Jurkat, Clone E6-1 (cell line): ENCODE measurements at regions not wholly inside any gene's neighbourhood (a gene's known extent, or its start where the extent isn't known, plus 50 kb on each side); places are given as distances from the start of the nearest gene placed in this dataset.
"Not testable (repeated sequence)": the region's sequence is repeated elsewhere in the genome, so short reads cannot be mapped to it uniquely, and the experiment has no call there.

Experiments used
- DNase-seq: peaks from one replicate; pipeline ENCODE4 v3.0.0-alpha.2; 2011; ENCODE audit warnings: low read depth, low spot score
- H3K4me3 ChIP-seq: 2 replicates; pipeline ENCODE4 v1.5.1; 2011; ENCODE audit warnings: mild to moderate bottlenecking, low read length, control low read depth, moderate library complexity

DNA sequence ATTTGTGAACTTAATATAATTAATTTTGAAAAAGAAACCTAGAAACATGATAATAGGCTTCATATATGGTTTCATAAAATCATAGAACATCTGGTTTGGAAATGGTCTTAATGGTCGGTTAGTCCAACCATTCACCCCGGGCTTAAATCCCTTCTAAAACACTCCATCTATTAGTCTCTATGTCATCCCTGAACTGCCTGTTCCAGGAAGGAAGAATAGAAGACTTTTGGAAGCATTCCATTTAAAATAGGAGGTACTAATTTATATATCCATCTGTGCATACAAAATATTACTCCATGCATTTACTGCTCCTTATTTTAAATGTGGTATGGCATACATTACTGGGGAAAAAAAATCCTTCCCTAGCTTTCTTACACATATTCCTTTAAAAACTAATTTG is 262.2 kb upstream of the DDX53 start:
- DNase-seq = no peak
- H3K4me3 ChIP-seq = no peak overlapping the region

DNA sequence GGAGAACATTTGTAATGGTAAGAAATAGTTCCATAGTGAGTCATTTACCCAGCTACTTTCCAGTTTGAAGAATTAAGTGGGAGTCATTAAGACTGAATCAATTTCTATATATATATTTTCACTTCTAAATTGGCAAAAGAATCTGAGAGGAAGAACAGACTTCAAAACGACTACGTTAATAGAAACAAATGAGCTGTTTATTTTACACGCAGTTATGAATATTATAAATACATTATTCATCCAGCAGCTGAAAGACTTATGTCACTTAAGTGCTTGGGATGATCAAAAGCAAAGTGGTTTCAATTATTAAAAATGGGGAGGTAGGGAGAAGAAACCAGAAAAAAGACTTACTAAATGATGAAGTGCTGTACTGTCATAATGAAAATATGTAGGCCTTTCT is 260.5 kb upstream of the DDX53 start:
- DNase-seq = no peak

DNA sequence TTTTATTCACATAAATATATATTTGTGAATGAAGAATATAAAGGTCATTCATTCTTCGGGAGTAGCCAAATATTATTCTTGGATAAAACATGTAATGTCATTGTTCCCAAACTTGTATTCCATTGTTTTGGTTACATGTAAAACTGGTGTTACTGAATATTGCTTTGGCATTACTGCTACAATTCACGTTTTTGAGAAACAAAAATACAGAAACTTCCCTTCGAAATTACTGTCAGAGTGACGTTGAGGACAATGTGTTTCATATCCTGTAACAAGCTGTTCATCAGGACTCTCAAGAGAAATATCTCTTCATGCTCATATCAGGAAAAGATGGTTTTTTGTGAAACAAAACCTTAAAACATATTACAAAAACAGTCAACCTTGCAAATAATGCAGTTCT is 258.9 kb upstream of the DDX53 start:
- DNase-seq = no peak
- no peak overlapping the region for H3K4me3 ChIP-seq

More for the DNA sequence above, 260.5 kb upstream of the DDX53 start:
- H3K4me3 ChIP-seq = no peak overlapping the region

DNA sequence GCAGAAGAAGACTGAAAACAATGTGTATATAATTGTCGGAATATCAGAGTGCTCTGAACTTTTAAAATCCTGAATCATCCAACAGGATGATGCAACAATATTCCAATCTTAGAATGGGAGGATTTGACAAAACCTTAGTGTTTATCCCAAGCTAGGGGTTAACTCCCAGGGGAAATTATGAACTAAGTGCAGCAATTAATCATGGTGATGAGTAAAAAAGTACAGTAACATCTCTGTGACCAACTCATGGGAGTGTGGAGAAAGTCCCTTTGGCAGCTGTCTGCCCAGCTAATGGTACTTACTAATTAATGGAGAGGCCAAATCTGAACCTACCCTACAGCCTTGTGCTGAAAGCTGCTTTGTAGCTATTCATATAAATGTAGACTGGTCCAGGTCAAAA is 257.6 kb upstream of the DDX53 start:
- no peak overlapping the region for H3K4me3 ChIP-seq

DNA sequence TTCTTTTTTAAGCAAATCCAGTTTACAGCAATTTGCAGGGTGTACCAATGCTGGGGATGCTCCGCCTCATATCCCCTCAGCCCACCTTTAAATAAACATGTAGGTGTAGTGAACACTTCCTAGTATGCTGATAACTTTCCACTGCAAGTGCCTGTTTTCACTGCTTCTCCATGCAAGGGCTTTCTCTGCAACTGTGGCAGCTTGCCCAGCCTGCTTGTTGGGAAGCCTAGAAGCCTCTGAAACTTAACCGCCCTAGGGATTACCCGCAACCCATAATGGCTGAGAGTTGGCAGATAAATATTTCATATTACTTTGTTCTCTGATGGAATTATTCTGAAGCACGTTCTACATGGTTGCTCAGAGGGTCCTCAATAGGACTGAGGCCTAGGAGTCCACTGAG is 253.7 kb upstream of the DDX53 start:
- DNase-seq = no peak
- H3K4me3 ChIP-seq = no peak overlapping the region

More for the DNA sequence above, 257.6 kb upstream of the DDX53 start:
- DNase-seq = no peak

DNA sequence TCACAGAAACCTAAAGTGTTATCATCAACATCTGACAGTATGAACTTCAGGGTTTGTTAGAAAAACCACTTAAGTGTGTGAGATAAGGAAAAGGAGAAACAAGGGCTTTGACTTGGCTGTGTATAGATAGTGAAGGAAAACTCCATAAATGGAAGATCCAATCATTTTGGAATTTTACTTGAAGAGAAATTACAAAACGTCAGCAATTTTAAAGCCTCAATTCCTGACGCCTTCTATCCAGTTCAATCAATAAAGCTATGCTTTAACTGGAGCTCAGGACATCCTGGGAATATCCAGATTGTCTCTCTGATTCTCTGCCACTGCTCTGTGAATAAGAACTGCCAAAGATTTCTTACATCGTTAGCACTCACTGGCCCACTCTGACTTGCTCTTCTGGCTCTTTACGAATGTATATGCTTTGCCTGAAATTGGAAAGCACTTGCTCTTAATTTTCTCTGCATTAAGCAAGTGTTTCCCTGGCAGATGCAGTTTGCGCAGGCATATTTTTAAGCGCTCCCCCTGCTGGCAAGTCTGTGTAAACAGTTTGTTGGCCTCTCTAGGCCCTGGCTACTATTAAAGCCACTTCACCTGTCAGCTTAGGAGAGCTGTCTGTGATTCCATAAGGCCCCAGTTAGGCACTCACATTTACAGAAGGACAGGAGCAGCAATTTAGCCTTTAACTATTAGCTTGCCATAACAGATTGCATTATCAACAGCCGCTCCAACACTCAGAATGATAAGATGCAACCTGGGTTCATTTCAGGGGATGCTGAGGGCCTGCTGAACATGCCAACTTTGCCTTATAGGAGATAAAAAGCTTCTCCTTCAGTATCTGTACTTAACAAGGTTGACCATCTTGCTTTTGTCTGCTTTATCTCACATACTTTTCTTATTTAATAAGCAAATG is 251.4 kb upstream of the DDX53 start:
- DNase-seq = peak; percentile 26
- H3K4me3 ChIP-seq = no peak overlapping the region

DNA sequence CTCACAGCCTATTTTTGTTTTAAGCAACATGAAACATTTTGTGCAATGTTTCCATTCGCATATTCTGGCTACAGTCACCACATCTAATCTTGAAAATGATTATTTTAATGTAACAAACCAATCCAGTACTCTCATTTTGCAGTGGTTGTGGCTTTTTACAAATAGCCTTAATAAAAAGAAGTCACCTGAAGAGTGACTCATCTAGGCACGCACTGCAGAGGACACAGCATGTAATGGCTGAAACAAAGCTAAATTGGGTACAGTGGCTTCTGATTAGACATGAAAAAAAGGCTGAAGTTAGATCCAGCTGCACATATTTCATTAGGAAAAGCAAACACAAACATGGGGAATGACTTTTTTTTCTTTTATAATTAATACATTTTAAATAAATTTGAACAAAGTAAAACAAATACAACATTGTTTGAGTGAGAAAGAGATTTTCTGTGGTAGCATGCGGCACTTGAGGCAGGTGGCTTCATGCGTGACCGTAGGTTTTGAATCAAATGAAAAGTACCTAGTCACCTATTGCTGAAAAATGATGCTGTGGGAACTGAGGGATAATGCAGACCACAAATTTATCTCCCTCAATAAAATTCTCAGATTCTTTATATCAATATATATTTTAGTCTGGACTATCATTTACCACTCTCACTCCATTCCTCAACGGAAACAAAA is 240.8 kb upstream of the DDX53 start:
- H3K4me3 ChIP-seq = no peak overlapping the region
- DNase-seq = no peak

DNA sequence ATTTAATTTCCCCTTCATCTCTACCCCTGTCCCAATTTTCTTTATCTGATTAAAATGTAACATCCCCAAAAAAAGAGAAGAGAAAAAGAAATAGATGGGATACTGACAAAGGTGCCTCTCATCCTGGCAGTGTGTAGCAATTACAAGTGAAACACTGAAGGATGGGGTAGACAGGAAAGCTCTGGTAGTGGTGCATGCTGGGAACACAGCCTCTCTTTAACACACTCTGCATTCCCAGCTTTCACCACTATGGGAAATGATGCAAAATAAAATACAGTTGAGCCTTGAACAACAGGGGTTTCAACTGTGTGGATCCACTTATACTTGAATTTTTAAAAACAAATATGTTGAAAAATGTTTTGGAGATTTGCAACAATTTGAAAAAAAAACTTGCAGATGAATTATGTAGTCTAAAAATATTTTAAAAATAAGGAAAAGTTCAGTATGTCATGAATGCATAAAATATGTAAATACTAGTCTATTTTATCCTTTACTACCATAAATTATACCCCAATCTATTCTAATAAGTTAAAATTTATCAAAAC is 239.2 kb upstream of the DDX53 start:
- H3K4me3 ChIP-seq = no peak overlapping the region
- DNase-seq = no peak

DNA sequence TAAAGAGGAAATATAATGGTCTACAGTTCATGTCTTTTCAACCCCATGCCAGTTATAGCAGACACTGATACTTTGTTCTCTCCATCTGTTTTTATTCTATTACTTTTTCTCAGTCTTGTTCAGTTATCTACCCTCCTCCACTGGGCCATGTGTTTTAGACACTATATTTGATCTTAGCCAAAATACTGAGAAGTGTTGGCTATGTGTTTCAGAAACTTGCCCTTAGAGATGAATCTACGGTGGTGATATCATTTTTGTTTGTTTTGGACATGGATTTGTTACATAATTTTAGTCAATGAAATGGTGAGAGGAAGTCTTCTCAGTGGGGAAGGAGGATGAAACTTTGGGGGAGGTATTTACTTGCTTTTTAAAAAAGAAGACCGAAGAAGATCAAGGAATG is 211.5 kb upstream of the DDX53 start:
- no peak overlapping the region for H3K4me3 ChIP-seq
- no peak for DNase-seq

DNA sequence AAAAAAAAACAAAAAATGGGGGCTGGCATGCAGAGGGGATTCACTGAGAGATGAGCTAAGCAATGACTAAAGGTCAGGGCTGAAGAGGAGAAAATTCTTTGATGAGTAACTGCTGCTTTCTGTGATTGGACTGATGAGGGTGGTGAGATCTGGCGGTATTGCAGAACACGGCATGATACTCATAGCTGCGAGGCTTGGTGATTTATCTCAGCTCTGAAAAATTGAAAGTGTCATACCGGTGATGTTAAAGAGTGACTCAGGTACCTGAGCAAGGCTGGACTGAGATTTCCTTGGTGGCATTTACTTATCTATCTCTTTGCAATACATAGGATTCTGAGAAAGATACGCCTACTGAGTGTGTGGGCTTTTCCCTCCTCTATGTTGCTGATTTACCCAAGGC is 204.1 kb upstream of the DDX53 start:
- DNase-seq = no peak
- no peak overlapping the region for H3K4me3 ChIP-seq

DNA sequence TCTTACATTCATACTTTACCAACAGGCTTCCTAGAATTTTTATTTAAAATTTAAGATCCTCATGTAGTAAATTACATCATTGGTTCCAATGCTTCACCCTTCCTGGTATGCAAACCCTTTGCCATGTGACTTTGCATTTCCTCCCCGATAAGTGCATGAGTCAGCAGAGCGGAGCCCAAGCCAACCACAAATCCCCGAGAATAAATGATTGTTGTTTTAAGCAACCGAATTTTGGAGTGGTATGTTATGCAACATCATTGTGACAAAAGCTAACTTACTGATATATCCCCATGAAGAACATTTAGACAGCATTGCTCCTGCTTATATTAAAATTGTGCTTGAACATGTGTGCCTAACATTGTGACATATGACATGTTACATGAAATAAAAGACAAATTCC is 199.4 kb upstream of the DDX53 start:
- H3K4me3 ChIP-seq = no peak overlapping the region
- no peak for DNase-seq

DNA sequence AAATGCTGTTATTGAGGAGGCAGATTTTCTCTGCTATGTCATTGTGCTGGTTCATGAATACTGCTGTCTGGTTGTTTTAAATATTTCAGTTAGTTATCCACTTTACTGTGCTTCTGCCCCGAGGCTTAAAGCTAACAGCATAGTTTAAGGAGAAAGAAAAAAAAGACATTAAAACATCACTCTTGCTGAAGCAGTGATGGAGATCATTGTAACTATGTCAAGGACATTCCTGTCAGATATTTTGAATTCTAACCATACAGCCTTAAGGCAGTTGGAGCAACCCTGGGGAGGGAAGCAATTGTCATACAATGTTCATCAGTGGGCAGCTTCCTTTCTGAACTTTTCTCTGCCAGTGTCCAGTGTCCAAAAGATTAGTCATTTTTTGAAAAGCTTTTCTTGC is 199.0 kb upstream of the DDX53 start:
- no peak for DNase-seq
- H3K4me3 ChIP-seq = no peak overlapping the region

DNA sequence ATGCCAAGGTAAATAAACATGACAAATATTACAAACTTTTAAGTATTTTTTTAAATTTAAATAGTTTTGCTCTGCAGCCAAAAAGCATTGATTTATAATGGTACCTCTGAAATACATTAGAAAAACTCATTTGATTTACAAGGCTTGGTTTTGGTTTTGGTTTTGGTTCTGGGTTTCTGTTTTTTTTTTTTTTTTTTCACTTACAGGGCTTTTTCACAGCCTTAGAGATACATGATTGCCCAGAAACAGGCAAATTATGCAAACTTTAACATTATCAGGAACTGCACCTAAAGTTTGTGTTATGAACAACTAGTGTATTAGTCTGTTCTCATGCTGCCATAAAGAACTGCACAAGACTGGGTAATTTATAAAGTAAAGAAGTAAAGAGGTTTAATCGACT is 196.4 kb upstream of the DDX53 start:
- no peak for DNase-seq
- no peak overlapping the region for H3K4me3 ChIP-seq

DNA sequence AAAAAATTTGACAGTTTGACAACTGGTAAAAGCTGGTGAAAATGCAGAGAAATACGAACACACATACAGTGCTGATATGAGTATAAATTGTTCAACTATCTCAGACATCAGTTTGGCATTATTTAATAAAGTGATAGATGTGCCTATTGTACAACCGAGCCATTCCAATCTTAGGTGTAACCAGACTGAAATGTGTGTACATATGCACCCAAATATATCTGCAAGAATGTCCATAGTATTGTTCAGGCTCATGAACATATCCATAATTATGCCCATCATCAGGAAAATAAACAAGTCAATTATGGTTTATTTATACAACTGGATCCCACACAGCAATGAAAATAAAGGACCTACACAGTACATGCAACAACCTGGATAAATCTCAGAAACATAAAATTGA is 188.9 kb upstream of the DDX53 start:
- no peak for DNase-seq
- no peak overlapping the region for H3K4me3 ChIP-seq

DNA sequence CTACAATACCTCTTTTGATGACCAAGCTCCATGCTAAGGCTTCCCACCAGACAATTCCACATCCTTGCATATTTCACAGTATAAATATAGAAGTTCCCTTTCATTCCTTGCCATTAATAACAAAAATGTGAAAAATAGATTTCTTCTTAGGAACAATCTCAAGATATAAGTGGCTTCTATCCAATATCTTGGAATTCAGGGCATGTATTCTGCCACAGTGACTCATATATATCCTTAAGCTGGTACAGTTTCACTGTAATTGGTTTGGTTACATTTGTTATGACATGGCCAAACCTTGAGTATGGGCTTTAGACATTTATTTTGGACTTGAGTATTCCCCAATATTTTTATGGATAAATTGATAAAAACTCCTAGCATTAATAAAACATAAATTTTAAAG is 181.7 kb upstream of the DDX53 start:
- no peak overlapping the region for H3K4me3 ChIP-seq
- DNase-seq = no peak

DNA sequence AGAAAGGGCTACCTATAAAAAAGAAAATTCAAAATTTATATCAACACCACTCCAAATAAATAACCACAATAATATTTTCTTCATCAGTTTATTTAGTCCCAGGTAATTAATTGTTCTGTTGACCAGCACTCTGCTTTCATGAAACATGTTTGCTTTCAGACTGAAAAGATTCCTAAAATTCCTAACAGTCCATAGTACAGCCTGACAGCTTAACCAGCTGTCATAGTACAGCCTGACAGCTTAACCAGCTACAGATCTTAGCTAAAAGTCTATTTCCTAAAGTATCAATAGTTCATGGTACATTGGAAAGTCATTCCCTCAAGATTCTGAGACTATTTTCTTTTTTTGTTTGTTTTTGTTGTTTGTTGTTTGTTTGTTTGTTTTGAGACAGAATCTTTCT is 144.1 kb upstream of the DDX53 start:
- no peak overlapping the region for H3K4me3 ChIP-seq
- DNase-seq = no peak

DNA sequence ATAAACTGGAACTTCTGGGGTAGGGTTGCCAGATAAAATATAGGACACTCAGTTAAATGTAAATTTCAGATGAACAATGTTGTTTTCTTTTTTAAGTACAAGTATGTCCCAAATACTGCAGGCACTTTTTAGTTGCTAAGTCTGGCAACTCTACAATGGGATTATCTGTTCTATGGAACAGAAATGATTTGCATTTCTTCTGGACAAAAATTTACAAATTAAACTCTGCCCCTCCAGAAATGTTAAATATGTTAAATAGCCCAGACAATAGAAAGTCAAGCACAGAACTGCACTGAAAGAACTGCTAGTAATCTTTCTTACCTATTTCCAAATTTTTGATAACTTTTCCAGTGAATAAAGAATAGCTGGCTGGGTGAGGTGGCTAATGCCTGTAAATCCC is 140.1 kb upstream of the DDX53 start:
- no peak overlapping the region for H3K4me3 ChIP-seq
- DNase-seq = no peak

DNA sequence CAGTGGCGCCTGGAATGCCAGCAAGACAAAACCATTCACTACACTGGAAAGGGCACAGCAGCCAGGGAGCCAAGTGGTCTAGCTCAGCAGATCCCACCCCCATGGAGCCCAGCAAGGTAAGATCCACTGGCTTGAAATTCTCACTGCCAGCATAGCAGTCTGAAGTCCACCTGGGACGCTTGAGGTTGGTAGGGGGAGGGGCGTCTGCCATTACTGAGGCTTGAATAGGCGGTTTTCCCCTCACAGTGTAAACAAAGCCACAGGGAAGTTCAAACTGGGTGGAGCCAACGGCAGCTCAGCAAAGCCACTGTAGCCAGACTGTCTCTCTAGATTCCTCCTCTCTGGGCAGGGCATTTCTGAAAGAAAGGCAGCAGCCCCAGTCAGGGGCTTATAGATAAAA is 133.0 kb upstream of the DDX53 start:
- DNase-seq, H3K4me3 ChIP-seq: not testable (repeated sequence)

DNA sequence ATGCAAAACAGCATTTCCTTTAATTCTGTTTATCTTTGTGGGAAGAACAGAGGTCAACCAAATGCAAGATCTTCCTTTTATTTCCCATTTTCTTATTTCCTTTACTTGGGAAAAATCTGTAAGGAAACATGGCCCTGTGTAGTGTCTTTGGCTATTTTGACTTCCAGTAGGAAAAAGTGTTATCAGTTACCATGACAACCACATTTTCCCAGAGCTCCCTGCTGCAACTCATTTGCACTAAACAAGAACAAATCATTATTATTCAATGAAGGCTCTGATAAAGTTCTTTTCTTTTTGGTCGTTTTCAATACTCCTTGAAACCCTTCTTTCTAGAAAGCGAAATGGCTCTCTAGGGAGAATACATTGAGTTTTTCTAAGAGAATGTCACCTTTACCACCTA is 117.2 kb upstream of the DDX53 start:
- no peak for DNase-seq

DNA sequence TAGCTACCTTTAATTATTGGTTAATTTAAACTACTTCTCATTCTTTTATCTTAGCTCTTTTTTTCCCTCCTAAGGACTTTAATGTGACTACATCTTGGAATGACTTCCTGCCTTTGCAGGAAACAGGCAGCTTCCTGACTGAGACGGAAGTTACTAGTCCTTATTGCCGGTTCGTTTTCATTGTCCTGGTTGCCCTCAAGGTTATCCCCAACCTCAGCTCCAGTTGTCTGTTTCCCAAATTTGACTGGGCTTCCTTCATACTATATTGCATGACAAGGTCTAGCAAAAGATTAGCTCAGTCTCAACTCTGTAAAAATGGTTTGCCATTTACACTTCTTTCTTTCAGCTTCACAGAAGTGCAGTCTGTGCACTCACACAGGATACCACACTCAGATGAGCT is 109.9 kb upstream of the DDX53 start:
- DNase-seq = no peak

More for the DNA sequence above, 117.2 kb upstream of the DDX53 start:
- H3K4me3 ChIP-seq = no peak overlapping the region

More for the DNA sequence above, 109.9 kb upstream of the DDX53 start:
- no peak overlapping the region for H3K4me3 ChIP-seq
